ENCODE measurements at regions not wholly inside any gene's neighbourhood (a gene's known extent, or its start where the extent isn't known, plus 50 kb on each side); places are given as distances from the start of the nearest gene placed in this dataset.

DNA sequence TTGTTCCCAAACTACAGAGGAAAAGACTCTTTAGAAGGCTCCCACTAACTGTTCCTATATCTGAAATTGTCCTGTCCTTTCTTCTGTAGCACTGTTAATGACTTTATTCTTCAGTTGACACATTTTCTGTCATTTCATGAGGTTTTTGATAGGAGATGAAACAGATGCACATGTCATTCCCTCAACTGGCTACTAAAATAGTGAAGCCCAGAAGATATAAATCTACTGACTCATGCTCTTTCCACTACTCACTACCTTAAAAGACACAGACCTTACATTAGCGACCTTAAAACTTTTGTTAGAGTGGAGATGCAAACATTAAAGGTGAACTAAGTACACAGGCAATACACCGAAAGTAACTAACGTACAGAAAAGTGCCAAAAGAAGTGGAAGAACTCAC, 59.5 kb upstream of the ANKS1B start:
- Histone ChIP-seq H4K20me1 (ENCODE audit: insufficient read depth, low read length) (no peaks in the 10 kb centered on the region), H3K36me3 (ENCODE audit: insufficient read depth, low read length) (peaks cover 56% of the 10 kb centered on the region), H3K79me2 (ENCODE audit: insufficient read depth, low read depth, low read length) (no peaks in the 10 kb centered on the region), H3K27ac (ENCODE audit: low read depth, low read length, poor library complexity, severe bottlenecking) (no peak overlapping the region), H2AFZ (ENCODE audit: low read length) (no peak overlapping the region), H3K4me2 (ENCODE audit: low read length) (no peak overlapping the region), H3K9me2 (ENCODE audit: insufficient read depth, low read length) (no peaks in the 10 kb centered on the region), H3K9me3 (ENCODE audit: low read length) (no peaks in the 10 kb centered on the region), H3K4me3 (ENCODE audit: low read depth, low read length, poor library complexity, severe bottlenecking) (no peak overlapping the region), H3K4me1 (ENCODE audit: insufficient read depth, low read length, poor library complexity, severe bottlenecking) (no peaks in the 10 kb centered on the region)
- ChIA-PET CTCF (ENCODE audit: unreplicated experiment) (no interaction called here), POLR2A (no interaction called here)
- no TSS peak for BruUV-seq (replicated peaks)
- DNase-seq (ENCODE audit: low spot score), result no peak
- intact Hi-C loops (cut with micrococcal nuclease; ENCODE audit: unreplicated experiment), result no loop called here
- TF ChIP-seq EZH2phosphoT487 (IDR thresholded peaks at IDR 0.05; ENCODE audit: borderline replicate concordance, low read depth, low read length), result no peak
- TF ChIP-seq, protein P1, sequence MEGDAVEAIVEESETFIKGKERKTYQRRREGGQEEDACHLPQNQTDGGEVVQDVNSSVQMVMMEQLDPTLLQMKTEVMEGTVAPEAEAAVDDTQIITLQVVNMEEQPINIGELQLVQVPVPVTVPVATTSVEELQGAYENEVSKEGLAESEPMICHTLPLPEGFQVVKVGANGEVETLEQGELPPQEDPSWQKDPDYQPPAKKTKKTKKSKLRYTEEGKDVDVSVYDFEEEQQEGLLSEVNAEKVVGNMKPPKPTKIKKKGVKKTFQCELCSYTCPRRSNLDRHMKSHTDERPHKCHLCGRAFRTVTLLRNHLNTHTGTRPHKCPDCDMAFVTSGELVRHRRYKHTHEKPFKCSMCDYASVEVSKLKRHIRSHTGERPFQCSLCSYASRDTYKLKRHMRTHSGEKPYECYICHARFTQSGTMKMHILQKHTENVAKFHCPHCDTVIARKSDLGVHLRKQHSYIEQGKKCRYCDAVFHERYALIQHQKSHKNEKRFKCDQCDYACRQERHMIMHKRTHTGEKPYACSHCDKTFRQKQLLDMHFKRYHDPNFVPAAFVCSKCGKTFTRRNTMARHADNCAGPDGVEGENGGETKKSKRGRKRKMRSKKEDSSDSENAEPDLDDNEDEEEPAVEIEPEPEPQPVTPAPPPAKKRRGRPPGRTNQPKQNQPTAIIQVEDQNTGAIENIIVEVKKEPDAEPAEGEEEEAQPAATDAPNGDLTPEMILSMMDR (conservative IDR thresholded peaks at IDR 0.05; ENCODE audit: low read length), result no peak

DNA sequence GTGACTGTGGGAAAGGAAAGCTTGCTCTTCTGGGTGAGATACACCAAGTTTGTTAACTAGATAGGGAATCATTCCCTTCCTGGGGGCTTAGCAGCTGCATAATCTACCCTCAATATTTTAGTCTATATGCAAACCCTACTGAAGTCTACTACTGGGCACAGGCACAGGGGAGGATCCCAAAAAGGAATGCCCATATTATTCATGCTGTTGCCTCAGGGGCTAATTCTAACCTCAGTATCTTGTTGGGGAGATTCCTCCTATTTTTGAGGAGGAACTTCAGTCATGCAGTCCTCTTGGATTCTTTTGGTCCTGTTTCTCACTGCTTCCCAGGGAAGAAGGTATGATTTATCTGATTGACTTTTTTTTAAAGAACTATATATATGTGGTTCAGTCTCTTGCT, 58.9 kb upstream of the ANKS1B start:
- CTCF ChIA-PET (ENCODE audit: unreplicated experiment), result no interaction called here
- TSS peak; percentile 25 for BruUV-seq (replicated peaks)

More for the DNA sequence above, 58.9 kb upstream of the ANKS1B start:
- no peak overlapping the region for H3K4me3 ChIP-seq (ENCODE audit: low read depth, low read length, poor library complexity, severe bottlenecking)
- H2AFZ ChIP-seq (ENCODE audit: low read length), result no peak overlapping the region
- peaks cover 53% of the 10 kb centered on the region for H3K36me3 ChIP-seq (ENCODE audit: insufficient read depth, low read length)
- no peaks in the 10 kb centered on the region for H3K79me2 ChIP-seq (ENCODE audit: insufficient read depth, low read depth, low read length)
- no peak overlapping the region for H3K27ac ChIP-seq (ENCODE audit: low read depth, low read length, poor library complexity, severe bottlenecking)
- DNase-seq (ENCODE audit: low spot score), result no peak
- H4K20me1 ChIP-seq (ENCODE audit: insufficient read depth, low read length), result no peaks in the 10 kb centered on the region
- H3K9me3 ChIP-seq (ENCODE audit: low read length), result no peaks in the 10 kb centered on the region
- POLR2A ChIA-PET, result interaction anchor here (0.6 kb wide), 1 partner anchor 8 kb away, joined by 3 read pairs; no protein-coding TSS in a partner anchor
- no peaks in the 10 kb centered on the region for H3K4me1 ChIP-seq (ENCODE audit: insufficient read depth, low read length, poor library complexity, severe bottlenecking)
- no peak for TF ChIP-seq EZH2phosphoT487 (IDR thresholded peaks at IDR 0.05; ENCODE audit: borderline replicate concordance, low read depth, low read length)
- TF ChIP-seq, protein P1 (conservative IDR thresholded peaks at IDR 0.05; ENCODE audit: low read length), result no peak
- intact Hi-C loops (cut with micrococcal nuclease; ENCODE audit: unreplicated experiment), result no loop called here
- no peaks in the 10 kb centered on the region for H3K9me2 ChIP-seq (ENCODE audit: insufficient read depth, low read length)
- H3K4me2 ChIP-seq (ENCODE audit: low read length), result no peak overlapping the region
